ENCODE measurements at regions not wholly inside any gene's neighbourhood (a gene's known extent, or its start where the extent isn't known, plus 50 kb on each side); places are given as distances from the start of the nearest gene placed in this dataset.
A peak's percentile ranks its signal among the peaks of the same experiment; 100 is the strongest.
"Not testable (repeated sequence)": the region's sequence is repeated elsewhere in the genome, so short reads cannot be mapped to it uniquely, and the experiment has no call there.

DNA sequence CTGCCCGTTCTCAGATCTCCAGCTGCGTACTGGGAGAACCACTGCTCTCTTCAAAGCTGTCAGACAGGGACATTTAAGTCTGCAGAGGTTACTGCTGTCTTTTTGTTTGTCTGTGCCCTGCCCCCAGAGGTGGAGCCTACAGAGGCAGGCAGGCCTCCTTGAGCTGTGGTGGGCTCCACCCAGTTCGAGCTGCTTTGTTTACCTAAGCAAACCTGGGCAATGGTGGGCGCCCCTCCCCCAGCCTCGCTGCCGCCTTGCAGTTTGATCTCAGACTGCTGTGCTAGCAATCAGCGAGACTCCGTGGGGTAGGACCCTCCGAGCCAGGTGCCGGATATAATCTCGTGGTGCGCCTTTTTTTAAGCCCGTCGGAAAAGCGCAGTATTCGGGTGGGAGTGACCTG, 66.2 kb upstream of the GPR141 start:
- DNase-seq; H3K36me3 ChIP-seq (replicated peaks; ENCODE audit: control insufficient read depth, insufficient read depth, low read length); H3K27me3 ChIP-seq (ENCODE audit: control insufficient read depth, insufficient read depth, low read length): not testable (repeated sequence)
- H3K4me3 ChIP-seq (ENCODE audit: insufficient read depth, low read depth, low read length) = peak overlapping the region; percentile 34; the same call in 1 of the 2 replicates

DNA sequence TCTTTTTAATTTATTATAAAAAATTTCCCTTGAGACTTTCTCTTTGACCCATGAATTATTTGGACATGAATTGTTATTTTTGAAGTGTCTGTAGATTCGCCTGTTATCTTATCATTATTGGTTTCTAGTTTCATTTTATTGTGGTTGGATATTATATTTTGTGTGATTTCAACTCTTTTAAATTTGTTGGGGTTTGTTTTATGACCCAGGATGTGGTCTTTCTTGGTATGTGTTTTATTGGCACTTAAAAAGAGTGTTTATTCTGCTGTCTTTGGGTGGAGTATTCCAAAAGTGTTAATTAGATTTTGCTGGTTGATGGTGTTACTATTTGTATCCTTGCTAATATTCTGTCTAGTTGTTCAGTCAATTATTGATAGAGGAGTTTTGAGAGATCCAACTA, 50.5 kb upstream of the GPR141 start:
- Histone ChIP-seq H3K4me3 (ENCODE audit: insufficient read depth, low read depth, low read length) (no peak overlapping the region), H3K36me3 (replicated peaks; ENCODE audit: control insufficient read depth, insufficient read depth, low read length) (no peaks in the 10 kb centered on the region), H3K27me3 (ENCODE audit: control insufficient read depth, insufficient read depth, low read length) (no peaks in the 10 kb centered on the region)
- DNase-seq = no peak

Measured in H7 (cell line).